Fibroblast of lung (primary cell): ENCODE measurements at regions not wholly inside any gene's neighbourhood (a gene's known extent, or its start where the extent isn't known, plus 50 kb on each side); places are given as distances from the start of the nearest gene placed in this dataset.
A peak's percentile ranks its signal among the peaks of the same experiment; 100 is the strongest.

Experiments used
- DNase-seq, 2 donors: peaks; one replicate each; pipeline versions ENCODE4 v3.0.0 to v3.0.0-alpha.2; 2010; ENCODE audit warnings: low read depth in 2 of 2
- H2AFZ ChIP-seq: 2 replicates; pipeline ENCODE4 v1.5.1; 2012; ENCODE audit warnings: low read length, control low read depth, inconsistent platforms
- H3K27ac ChIP-seq: 2 replicates; pipeline ENCODE4 v1.5.1; 2011; ENCODE audit warnings: low read length, control low read depth; ENCODE audit not compliant: insufficient read depth
- H3K27me3 ChIP-seq: 2 replicates; pipeline ENCODE4 v1.5.1; 2011; ENCODE audit warnings: mild to moderate bottlenecking, low read length; ENCODE audit not compliant: control insufficient read depth, insufficient read depth
- H3K36me3 ChIP-seq: 2 replicates; pipeline ENCODE4 v1.5.1; 2011; ENCODE audit warnings: low read length; ENCODE audit not compliant: control insufficient read depth, insufficient read depth
- H3K4me1 ChIP-seq: 2 replicates; pipeline ENCODE4 v1.5.1; 2011; ENCODE audit warnings: low read length; ENCODE audit not compliant: control insufficient read depth, insufficient read depth; ENCODE audit errors: extremely low read depth
- H3K4me2 ChIP-seq: 2 replicates; pipeline ENCODE4 v1.5.1; 2011; ENCODE audit warnings: low read length, control low read depth; ENCODE audit not compliant: insufficient read depth; ENCODE audit errors: extremely low read depth
- H3K4me3 ChIP-seq, 4 experiments: fragments of 200-600 bp in 1 of 4; sonication (generic) in 1 of 4; replicated peaks in 1 of 4; 2 replicates each; pipeline ENCODE4 v1.5.1; 2011 to 2016; ENCODE audit warnings: low read length in 4 of 4, low read depth in 3 of 4, mild to moderate bottlenecking in 3 of 4, control low read depth in 2 of 4, inconsistent platforms in 1 of 4, mixed read lengths in 1 of 4; ENCODE audit not compliant: insufficient read depth in 1 of 4; ENCODE audit errors: control extremely low read depth in 1 of 4
- H3K79me2 ChIP-seq: 2 replicates; pipeline ENCODE4 v1.5.1; 2012; ENCODE audit warnings: mild to moderate bottlenecking, low read length, inconsistent platforms; ENCODE audit not compliant: control insufficient read depth, insufficient read depth
- H3K9ac ChIP-seq: 2 replicates; pipeline ENCODE4 v1.5.1; 2011; ENCODE audit warnings: mild to moderate bottlenecking, low read length, control low read depth; ENCODE audit not compliant: insufficient read depth
- H3K9me3 ChIP-seq: 2 replicates; pipeline ENCODE4 v1.5.1; 2012; ENCODE audit warnings: low read depth, low read length; ENCODE audit not compliant: control insufficient read depth, insufficient read depth
- H4K20me1 ChIP-seq: 2 replicates; pipeline ENCODE4 v1.5.1; 2011; ENCODE audit warnings: low read length; ENCODE audit not compliant: control insufficient read depth, insufficient read depth; ENCODE audit errors: extremely low read depth
- CTCF ChIP-seq, 2 donors: IDR thresholded peaks in 1 of 2; conservative IDR thresholded peaks in 1 of 2; 1 replicate in 1 of 2; 2 replicates in 1 of 2; pipeline ENCODE4 v1.5.1; 2011 to 2012; ENCODE audit warnings: low read length in 2 of 2, control low read depth in 1 of 2, inconsistent platforms in 1 of 2, low read depth in 1 of 2, mild to moderate bottlenecking in 1 of 2
- EZH2 ChIP-seq: IDR thresholded peaks from 2 replicates; pipeline ENCODE4 v1.5.1; 2012; ENCODE audit warnings: low read length, control low read depth, mild to moderate bottlenecking; ENCODE audit errors: missing control alignments

- peaks cover 3% of the 10 kb centered on the region for H3K27me3 ChIP-seq
- H3K36me3 ChIP-seq, result no peaks in the 10 kb centered on the region
- H3K27ac ChIP-seq, result no peak overlapping the region
- H4K20me1 ChIP-seq, result no peaks in the 10 kb centered on the region
- no peaks in the 10 kb centered on the region for H3K4me1 ChIP-seq
- TF ChIP-seq CTCF (conservative IDR thresholded peaks at IDR 0.05 in 1 of 2, IDR thresholded peaks at IDR 0.05 in 1 of 2; ENCODE audit: low read depth in 1 of 2, low read length in 2 of 2) (no peak), EZH2 (no peak)
- H3K4me2 ChIP-seq, result no peak overlapping the region
- H2AFZ ChIP-seq, result no peak overlapping the region
- H3K4me3 ChIP-seq, result no peak overlapping the region
- DNase-seq, result peak; percentile 24 to 71
- H3K9ac ChIP-seq, result no peak overlapping the region
- H3K9me3 ChIP-seq, result no peaks in the 10 kb centered on the region
- no peaks in the 10 kb centered on the region for H3K79me2 ChIP-seq
Measured at GRCh38 chr3:72694398-72694797, 153.8 kb downstream of the SHQ1 start.

- no peak for DNase-seq
- Histone ChIP-seq H2AFZ (no peak overlapping the region), H4K20me1 (no peaks in the 10 kb centered on the region), H3K9ac (no peak overlapping the region), H3K36me3 (no peaks in the 10 kb centered on the region), H3K4me2 (no peak overlapping the region), H3K79me2 (no peaks in the 10 kb centered on the region), H3K27ac (no peak overlapping the region), H3K9me3 (no peaks in the 10 kb centered on the region), H3K4me1 (no peaks in the 10 kb centered on the region), H3K4me3 (no peak overlapping the region), H3K27me3 (no peaks in the 10 kb centered on the region)
- TF ChIP-seq EZH2, result no peak
- no peak for TF ChIP-seq CTCF (conservative IDR thresholded peaks at IDR 0.05 in 1 of 2, IDR thresholded peaks at IDR 0.05 in 1 of 2; ENCODE audit: low read depth in 1 of 2, low read length in 2 of 2)
Measured at GRCh38 chr3:72692990-72693389, 155.3 kb downstream of the SHQ1 start.

- no peak overlapping the region for H2AFZ ChIP-seq
- no peak overlapping the region for H3K9ac ChIP-seq
- H3K79me2 ChIP-seq, result no peaks in the 10 kb centered on the region
- no peaks in the 10 kb centered on the region for H3K36me3 ChIP-seq
- no peaks in the 10 kb centered on the region for H3K27me3 ChIP-seq
- no peak overlapping the region for H3K4me2 ChIP-seq
- no peak overlapping the region for H3K4me3 ChIP-seq
- no peaks in the 10 kb centered on the region for H3K9me3 ChIP-seq
- no peak for DNase-seq
- H3K4me1 ChIP-seq, result no peaks in the 10 kb centered on the region
- no peak for TF ChIP-seq CTCF (conservative IDR thresholded peaks at IDR 0.05 in 1 of 2, IDR thresholded peaks at IDR 0.05 in 1 of 2; ENCODE audit: low read depth in 1 of 2, low read length in 2 of 2)
- TF ChIP-seq EZH2, result no peak
- no peaks in the 10 kb centered on the region for H4K20me1 ChIP-seq
- no peak overlapping the region for H3K27ac ChIP-seq
Measured at GRCh38 chr3:72690629-72691028, 157.6 kb downstream of the SHQ1 start.
